ENCODE measurements at regions not wholly inside any gene's neighbourhood (a gene's known extent, or its start where the extent isn't known, plus 50 kb on each side); places are given as distances from the start of the nearest gene placed in this dataset.
A peak's percentile ranks its signal among the peaks of the same experiment; 100 is the strongest.

GRCh38 chr14:71555654-71556559 is 376.3 kb upstream of the RGS6 start (continued):
- no peak for TF ChIP-seq SIN3B (IDR thresholded peaks at IDR 0.05; ENCODE audit: low read depth)

GRCh38 chr14:71556730-71557129 is 375.5 kb upstream of the RGS6 start:
- Histone ChIP-seq H3K27me3 (ENCODE audit: control insufficient read depth in 2 of 2, insufficient read depth in 2 of 2, low read length in 2 of 2) (no peaks in the 10 kb centered on the region), H3K4me1 (replicated peaks in 1 of 2; ENCODE audit: control insufficient read depth in 2 of 2, insufficient read depth in 2 of 2, low read length in 2 of 2) (peaks cover 0 to 10% of the 10 kb centered on the region in 2 experiments; a peak in 1 of 5 replicates), H2AFZ (ENCODE audit: low read depth, low read length) (no peak overlapping the region), H3K36me3 (ENCODE audit: control insufficient read depth, insufficient read depth, low read length) (no peaks in the 10 kb centered on the region), H3K9me3 (replicated peaks; ENCODE audit: control insufficient read depth, insufficient read depth, low read depth, low read length) (no peaks in the 10 kb centered on the region), H3K4me2 (ENCODE audit: insufficient read depth, low read length) (no peak overlapping the region), H3K4me3 (no peak overlapping the region), H3K9ac (ENCODE audit: insufficient read depth in 1 of 2, low read depth in 2 of 2, low read length in 2 of 2) (no peak overlapping the region), H3K27ac (ENCODE audit: extremely low read depth, low read depth, low read length) (0 out of 3 replicates have a peak overlapping the region, but pooled peaks have one; percentile 22), H3K9me1 (ENCODE audit: control insufficient read depth, insufficient read depth, low read length) (no peaks in the 10 kb centered on the region), H4K20me1 (replicated peaks; ENCODE audit: control insufficient read depth, insufficient read depth, low read length) (no peaks in the 10 kb centered on the region), H3K79me2 (ENCODE audit: control insufficient read depth, insufficient read depth, low read length) (no peaks in the 10 kb centered on the region)
- POLR2A ChIA-PET: no interaction called here
- ATAC-seq (no peak), DNase-seq (ENCODE audit: extremely low read depth in 1 of 4, low spot score in 3 of 4) (no peak), FAIRE-seq (peak; percentile 46)
- BruUV-seq (replicated peaks): no TSS peak
- intact Hi-C loops (cut with micrococcal nuclease) (no loop called here), in situ Hi-C loops (cut with MboI) (no loop called here)
- 25% methylated on average over 2 of the region's 2 CpGs for WGBS (ENCODE audit: insufficient coverage, low coverage, missing lambda C conversion rate)
- CTCF ChIA-PET (ENCODE audit: low intra/inter-chr PET ratio): no interaction called here
- TF ChIP-seq FOXP4 (CRISPR knock-in tag; IDR thresholded peaks at IDR 0.05; ENCODE audit: borderline replicate concordance) (no peak), GTF2E2 (tag; IDR thresholded peaks at IDR 0.05) (no peak), TAF15 (IDR thresholded peaks at IDR 0.05; ENCODE audit: low read depth, low read length) (no peak), ILF3 (IDR thresholded peaks at IDR 0.05; ENCODE audit: borderline replicate concordance) (no peak), ZBTB7A (IDR thresholded peaks at IDR 0.05; ENCODE audit: borderline replicate concordance, control insufficient read depth, low read depth, low read length) (no peak), ZNF75A (CRISPR knock-in tag; IDR thresholded peaks at IDR 0.05) (no peak), SAFB2 (IDR thresholded peaks at IDR 0.05; ENCODE audit: borderline replicate concordance, low read depth, low read length, severe bottlenecking) (no peak), PHF20 (IDR thresholded peaks at IDR 0.05; ENCODE audit: partially characterized antibody) (no peak), NR2C2 (CRISPR knock-in tag; IDR thresholded peaks at IDR 0.05) (no peak), NR2C2 (tag; IDR thresholded peaks at IDR 0.05) (no peak), KLF16 (IDR thresholded peaks at IDR 0.05) (no peak), TEAD2 (tag; IDR thresholded peaks at IDR 0.05) (no peak), MEF2D (tag; conservative IDR thresholded peaks at IDR 0.05; ENCODE audit: low read depth) (no peak), POU5F1 (IDR thresholded peaks at IDR 0.05; ENCODE audit: borderline replicate concordance, low read depth, low read length, partially characterized antibody) (no peak), CTCFL (IDR thresholded peaks at IDR 0.05; ENCODE audit: borderline replicate concordance, insufficient read depth, low read depth, low read length, poor library complexity, severe bottlenecking) (no peak)

Measured in K562 (cell line).